ENCODE measurements at regions not wholly inside any gene's neighbourhood (a gene's known extent, or its start where the extent isn't known, plus 50 kb on each side); places are given as distances from the start of the nearest gene placed in this dataset.

- H3K9me3 ChIP-seq = no peaks in the 10 kb centered on the region
- H3K4me3 ChIP-seq (ENCODE audit: low read depth in 1 of 2, low read length in 1 of 2) = no peak overlapping the region
- no peak for TF ChIP-seq CTCF (IDR thresholded peaks at IDR 0.05)
- H3K4me1 ChIP-seq (ENCODE audit: control insufficient read depth in 1 of 2, insufficient read depth in 1 of 2, low read depth in 1 of 2, low read length in 1 of 2) = peaks cover 31 to 40% of the 10 kb centered on the region in 2 experiments
- H3K27me3 ChIP-seq = no peaks in the 10 kb centered on the region
- no peak overlapping the region for H3K27ac ChIP-seq
- no peaks in the 10 kb centered on the region for H3K36me3 ChIP-seq
Measured at GRCh38 chr5:56688402-56688801, 126.9 kb upstream of the MAP3K1 start.

- H3K9me3 ChIP-seq = no peaks in the 10 kb centered on the region
- peaks cover 23 to 29% of the 10 kb centered on the region in 2 experiments for H3K4me1 ChIP-seq (ENCODE audit: control insufficient read depth in 1 of 2, insufficient read depth in 1 of 2, low read depth in 1 of 2, low read length in 1 of 2)
- no peaks in the 10 kb centered on the region for H3K27me3 ChIP-seq
- peak overlapping the region in 1 of 2 experiments; percentile 30 for H3K4me3 ChIP-seq (ENCODE audit: low read depth in 1 of 2, low read length in 1 of 2)
- peak overlapping the region; percentile 77 for H3K27ac ChIP-seq
- no peak for TF ChIP-seq CTCF (IDR thresholded peaks at IDR 0.05)
- no peaks in the 10 kb centered on the region for H3K36me3 ChIP-seq
Measured at GRCh38 chr5:56686337-56687195, 128.8 kb upstream of the MAP3K1 start.

GRCh38 chr5:56685503-56686217 is 129.7 kb upstream of the MAP3K1 start:
- no peaks in the 10 kb centered on the region for H3K27me3 ChIP-seq
- no peak for TF ChIP-seq CTCF (IDR thresholded peaks at IDR 0.05)
- no peaks in the 10 kb centered on the region for H3K9me3 ChIP-seq
- peaks cover 23 to 29% of the 10 kb centered on the region in 2 experiments for H3K4me1 ChIP-seq (ENCODE audit: control insufficient read depth in 1 of 2, insufficient read depth in 1 of 2, low read depth in 1 of 2, low read length in 1 of 2)
- H3K4me3 ChIP-seq (ENCODE audit: low read depth in 1 of 2, low read length in 1 of 2) = peak overlapping the region in 1 of 2 experiments; percentile 30
- H3K27ac ChIP-seq = peak overlapping the region; percentile 77
- H3K36me3 ChIP-seq = no peaks in the 10 kb centered on the region

- Histone ChIP-seq H3K4me1 (ENCODE audit: control insufficient read depth in 1 of 2, insufficient read depth in 1 of 2, low read depth in 1 of 2, low read length in 1 of 2) (peaks cover 23 to 29% of the 10 kb centered on the region in 2 experiments), H3K27ac (no peak overlapping the region), H3K27me3 (no peaks in the 10 kb centered on the region), H3K36me3 (no peaks in the 10 kb centered on the region), H3K4me3 (ENCODE audit: low read depth in 1 of 2, low read length in 1 of 2) (no peak overlapping the region), H3K9me3 (no peaks in the 10 kb centered on the region)
- no peak for TF ChIP-seq CTCF (IDR thresholded peaks at IDR 0.05)
Measured at GRCh38 chr5:56684159-56684558, 131.2 kb upstream of the MAP3K1 start.

- TF ChIP-seq CTCF (IDR thresholded peaks at IDR 0.05) = no peak
- no peaks in the 10 kb centered on the region for H3K27me3 ChIP-seq
- H3K9me3 ChIP-seq = no peaks in the 10 kb centered on the region
- H3K4me3 ChIP-seq (ENCODE audit: low read depth in 1 of 2, low read length in 1 of 2) = no peak overlapping the region
- no peaks in the 10 kb centered on the region for H3K36me3 ChIP-seq
- no peak overlapping the region for H3K27ac ChIP-seq
- H3K4me1 ChIP-seq (ENCODE audit: control insufficient read depth in 1 of 2, insufficient read depth in 1 of 2, low read depth in 1 of 2, low read length in 1 of 2) = peaks cover 23 to 29% of the 10 kb centered on the region in 2 experiments
Measured at GRCh38 chr5:56683733-56684132, 131.6 kb upstream of the MAP3K1 start.

All from neutrophil (primary cell).